B cell (primary cell): ENCODE measurements at regions not wholly inside any gene's neighbourhood (a gene's known extent, or its start where the extent isn't known, plus 50 kb on each side); places are given as distances from the start of the nearest gene placed in this dataset.

Source experiments
- ATAC-seq: fragments of 200-7000 bp; cut with Tn5 transposase; one replicate; pipeline ENCODE4 v1.10.0; 2021; ENCODE audit warnings: low read depth, mild to moderate bottlenecking, moderate number of reproducible peaks, moderate library complexity
- CTCF ChIA-PET: fragments of 350-600 bp; sonication (Branson Sonifier 250); formaldehyde crosslinking; loops from one replicate; lab custom pipeline; 2021; ENCODE audit warnings: antibody characterized with exemption, inconsistent platforms; lab: Charles Lee
- POLR2A ChIA-PET: fragments of 350-600 bp; sonication (Branson Sonifier 250); formaldehyde crosslinking; loops from one replicate; lab custom pipeline; 2021; ENCODE audit warnings: antibody characterized with exemption; lab: Charles Lee
- DNase-seq: peaks from one replicate; pipeline ENCODE4 v3.0.0; 2013
- H2AFZ ChIP-seq: 2 replicates; pipeline ENCODE4 v1.6.1; 2012; ENCODE audit warnings: mild to moderate bottlenecking, low read depth, low read length; ENCODE audit not compliant: insufficient read depth, poor library complexity, severe bottlenecking
- H3K27ac ChIP-seq, 2 donors: 1 replicate in 1 of 2; 2 replicates in 1 of 2; pipeline ENCODE4 v1.5.1; 2012 to 2013; ENCODE audit warnings: low read length in 2 of 2, mild to moderate bottlenecking in 2 of 2, moderate library complexity in 1 of 2
- H3K27me3 ChIP-seq, 4 experiments: fragments of 200-600 bp in 1 of 4; sonication (generic) in 1 of 4; replicated peaks in 1 of 4; 1 replicate in 2 of 4; 2 replicates in 2 of 4; pipeline versions ENCODE4 v1.6.1 to v1.7.0; 2013 to 2016; ENCODE audit warnings: low read length in 3 of 4, mild to moderate bottlenecking in 2 of 4, mixed read lengths in 1 of 4, moderate library complexity in 1 of 4; ENCODE audit not compliant: insufficient read depth in 4 of 4, control insufficient read depth in 3 of 4; ENCODE audit errors: control extremely low read depth in 1 of 4
- H3K36me3 ChIP-seq, 2 experiments: replicated peaks in 1 of 2; 1 replicate in 1 of 2; 2 replicates in 1 of 2; pipeline versions ENCODE4 v1.6.1 to v1.7.1; 2013; ENCODE audit warnings: low read length in 1 of 2; ENCODE audit not compliant: insufficient read depth in 2 of 2, control insufficient read depth in 1 of 2; ENCODE audit errors: control extremely low read depth in 1 of 2, extremely low read depth in 1 of 2
- H3K4me1 ChIP-seq, 2 donors: fragments of 200-600 bp in 1 of 2; sonication (generic) in 1 of 2; 1 replicate in 1 of 2; 2 replicates in 1 of 2; pipeline versions ENCODE4 v1.5.1 to v1.6.1; 2013 to 2017; ENCODE audit warnings: low read length in 2 of 2; ENCODE audit not compliant: control insufficient read depth in 2 of 2, insufficient read depth in 2 of 2
- H3K4me2 ChIP-seq: replicated peaks from 2 replicates; pipeline ENCODE3; 2012; ENCODE audit warnings: mild to moderate bottlenecking, low read depth, low read length; ENCODE audit not compliant: poor library complexity, severe bottlenecking
- H3K4me3 ChIP-seq, 5 experiments: fragments of 200-600 bp in 1 of 5; sonication (generic) in 1 of 5; 1 replicate in 3 of 5; 2 replicates in 2 of 5; pipeline versions ENCODE4 v1.5.1 to v1.7.0; 2011 to 2016; ENCODE audit warnings: low read length in 4 of 5, mild to moderate bottlenecking in 4 of 5, low read depth in 2 of 5, control low read depth in 1 of 5, moderate library complexity in 1 of 5; ENCODE audit not compliant: insufficient read depth in 1 of 5; ENCODE audit errors: control extremely low read depth in 1 of 5, extremely low read depth in 1 of 5
- H3K79me2 ChIP-seq: fragments of 200-600 bp; sonication (generic); one replicate; pipeline ENCODE4 v1.6.0; 2016; ENCODE audit warnings: low read length; ENCODE audit not compliant: control insufficient read depth, insufficient read depth
- H3K9ac ChIP-seq: fragments of 200-600 bp; sonication (generic); 2 replicates; pipeline ENCODE4 v1.6.1; 2017; ENCODE audit warnings: mild to moderate bottlenecking, low read length, moderate library complexity
- H3K9me3 ChIP-seq, 3 donors: one replicate each; pipeline versions ENCODE4 v1.6.1 to v1.7.1; 2013; ENCODE audit warnings: low read length in 2 of 3; ENCODE audit not compliant: control insufficient read depth in 2 of 3, insufficient read depth in 1 of 3; ENCODE audit errors: control extremely low read depth in 1 of 3
- H4K20me1 ChIP-seq: 2 replicates; pipeline ENCODE4 v1.6.0; 2012; ENCODE audit warnings: mild to moderate bottlenecking, low read length; ENCODE audit not compliant: insufficient read depth, control insufficient read depth, poor library complexity, severe bottlenecking
- H3K27ac Mint-ChIP-seq: one replicate; pipeline ENCODE4 v1.8.0; 2021; ENCODE audit warnings: mixed read lengths
- H3K27me3 Mint-ChIP-seq: one replicate; pipeline ENCODE4 v1.8.0; 2021; ENCODE audit warnings: mixed read lengths
- H3K4me1 Mint-ChIP-seq: one replicate; pipeline ENCODE4 v1.8.0; 2021; ENCODE audit warnings: mixed read lengths
- H3K4me3 Mint-ChIP-seq: one replicate; pipeline ENCODE4 v1.8.0; 2021; ENCODE audit warnings: mixed read lengths
- H3K9me3 Mint-ChIP-seq: one replicate; pipeline ENCODE4 v1.8.0; 2022; ENCODE audit warnings: mixed read lengths; ENCODE audit not compliant: insufficient read depth
- EZH2 ChIP-seq: IDR thresholded peaks from 2 replicates; pipeline ENCODE4 v1.6.1; 2012; ENCODE audit warnings: borderline replicate concordance, low read depth, mild to moderate bottlenecking, moderate library complexity, low read length; ENCODE audit not compliant: insufficient read depth, poor library complexity, severe bottlenecking
- WGBS: methylation state at CpG from one replicate; pipeline ENCODE4 v1.1.5; 2013; ENCODE audit warnings: missing lambda C conversion rate; ENCODE audit not compliant: insufficient coverage; 5-methylcytosine and 5-hydroxymethylcytosine counted together
- intact Hi-C: fragments of 100-400 bp; cut with micrococcal nuclease; formaldehyde crosslinking; loops from one replicate; pipeline ENCODE4 v1.10.0; 2022
- TF ChIP-seq, protein P1 (sequence below): fragments of 200-600 bp; IDR thresholded peaks from one replicate; pipeline ENCODE4 v1.8.0; 2022; ENCODE audit warnings: antibody characterized with exemption, mild to moderate bottlenecking

- no peaks in the 10 kb centered on the region for H3K36me3 ChIP-seq
- no CpG with 5 or more reads among the region's 1 CpG for WGBS
- no peak overlapping the region for H3K9ac ChIP-seq
- POLR2A ChIA-PET: no interaction called here
- no peaks in the 10 kb centered on the region for H3K9me3 ChIP-seq
- H3K27me3 ChIP-seq: no peaks in the 10 kb centered on the region
- no peak overlapping the region for H3K4me2 ChIP-seq
- CTCF ChIA-PET: no interaction called here
- ATAC-seq (no peak), DNase-seq (no peak)
- no peaks in the 10 kb centered on the region for H3K4me1 Mint-ChIP-seq
- no peaks in the 10 kb centered on the region for H3K4me1 ChIP-seq
- no peaks in the 10 kb centered on the region for H3K9me3 Mint-ChIP-seq
- H2AFZ ChIP-seq: no peak overlapping the region
- H3K27ac Mint-ChIP-seq: no peak overlapping the region
- H3K27ac ChIP-seq: no peak overlapping the region
- intact Hi-C loops: no loop called here
- no peak overlapping the region for H3K4me3 Mint-ChIP-seq
- TF ChIP-seq EZH2: no peak
- TF ChIP-seq, protein P1, sequence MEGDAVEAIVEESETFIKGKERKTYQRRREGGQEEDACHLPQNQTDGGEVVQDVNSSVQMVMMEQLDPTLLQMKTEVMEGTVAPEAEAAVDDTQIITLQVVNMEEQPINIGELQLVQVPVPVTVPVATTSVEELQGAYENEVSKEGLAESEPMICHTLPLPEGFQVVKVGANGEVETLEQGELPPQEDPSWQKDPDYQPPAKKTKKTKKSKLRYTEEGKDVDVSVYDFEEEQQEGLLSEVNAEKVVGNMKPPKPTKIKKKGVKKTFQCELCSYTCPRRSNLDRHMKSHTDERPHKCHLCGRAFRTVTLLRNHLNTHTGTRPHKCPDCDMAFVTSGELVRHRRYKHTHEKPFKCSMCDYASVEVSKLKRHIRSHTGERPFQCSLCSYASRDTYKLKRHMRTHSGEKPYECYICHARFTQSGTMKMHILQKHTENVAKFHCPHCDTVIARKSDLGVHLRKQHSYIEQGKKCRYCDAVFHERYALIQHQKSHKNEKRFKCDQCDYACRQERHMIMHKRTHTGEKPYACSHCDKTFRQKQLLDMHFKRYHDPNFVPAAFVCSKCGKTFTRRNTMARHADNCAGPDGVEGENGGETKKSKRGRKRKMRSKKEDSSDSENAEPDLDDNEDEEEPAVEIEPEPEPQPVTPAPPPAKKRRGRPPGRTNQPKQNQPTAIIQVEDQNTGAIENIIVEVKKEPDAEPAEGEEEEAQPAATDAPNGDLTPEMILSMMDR: no peak
- H3K4me3 ChIP-seq: no peak overlapping the region
- no peaks in the 10 kb centered on the region for H3K27me3 Mint-ChIP-seq
- no peaks in the 10 kb centered on the region for H4K20me1 ChIP-seq
- H3K79me2 ChIP-seq: no peaks in the 10 kb centered on the region
Measured at GRCh38 chr9:103942651-103943050, 151.5 kb upstream of the SMC2 start.

DNA sequence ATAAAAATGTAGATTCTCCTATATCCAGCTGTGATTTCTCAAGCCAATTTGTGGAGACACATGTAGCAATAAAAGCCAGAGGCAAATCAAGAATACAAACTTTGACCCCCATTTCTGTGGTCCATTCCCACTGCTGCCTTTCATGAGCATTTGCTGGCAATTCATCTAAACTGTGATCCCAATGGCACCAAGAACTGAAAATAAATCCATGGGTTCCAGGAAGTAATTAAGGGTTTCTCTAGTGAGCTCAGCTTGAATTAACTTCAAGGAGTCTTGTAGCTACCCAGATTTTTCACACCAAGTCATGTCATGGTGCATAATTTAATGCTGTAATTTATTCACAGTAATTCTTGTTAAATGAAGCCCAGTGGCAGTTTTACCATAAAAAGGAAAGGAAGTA is 145.0 kb upstream of the SMC2 start:
- Histone ChIP-seq H3K4me2 (no peak overlapping the region), H3K27ac (no peak overlapping the region), H3K36me3 (no peaks in the 10 kb centered on the region), H3K4me3 (no peak overlapping the region), H3K27me3 (no peaks in the 10 kb centered on the region), H3K9me3 (no peaks in the 10 kb centered on the region), H3K9ac (no peak overlapping the region), H2AFZ (no peak overlapping the region), H3K4me1 (no peaks in the 10 kb centered on the region), H3K79me2 (no peaks in the 10 kb centered on the region), H4K20me1 (no peaks in the 10 kb centered on the region)
- ChIA-PET POLR2A (no interaction called here), CTCF (no interaction called here)
- Mint-ChIP-seq H3K9me3 (no peaks in the 10 kb centered on the region), H3K4me3 (no peak overlapping the region), H3K27me3 (no peaks in the 10 kb centered on the region), H3K27ac (no peak overlapping the region), H3K4me1 (no peaks in the 10 kb centered on the region)
- intact Hi-C loops: no loop called here
- no peak for DNase-seq
- no peak for ATAC-seq
- TF ChIP-seq, protein P1: no peak
- no peak for TF ChIP-seq EZH2
